Aorta (tissue), 5 donors: ENCODE measurements at regions not wholly inside any gene's neighbourhood (a gene's known extent, or its start where the extent isn't known, plus 50 kb on each side); places are given as distances from the start of the nearest gene placed in this dataset.
A peak's percentile ranks its signal among the peaks of the same experiment; 100 is the strongest.
"Not testable (repeated sequence)": the region's sequence is repeated elsewhere in the genome, so short reads cannot be mapped to it uniquely, and the experiment has no call there.

ENCODE experiments used
- ATAC-seq: fragments of 200-7000 bp; cut with Tn5 transposase; one replicate; pipeline ENCODE4 v1.9.1; 2022; ENCODE audit warnings: moderate library complexity; ENCODE audit not compliant: low FRiP score
- DNase-seq, 2 donors: peaks; one replicate each; pipeline ENCODE4 v3.0.0-alpha.2; 2020
- H3K27ac ChIP-seq, 2 donors: one replicate each; pipeline ENCODE4 v1.5.1; 2013; ENCODE audit warnings: low read length in 2 of 2, mild to moderate bottlenecking in 2 of 2, moderate library complexity in 2 of 2, control low read depth in 1 of 2, inconsistent platforms in 1 of 2, low read depth in 1 of 2
- H3K27me3 ChIP-seq, 2 donors: one replicate each; pipeline ENCODE4 v1.6.1; 2013; ENCODE audit warnings: control low read depth in 1 of 2, low read length in 1 of 2, mild to moderate bottlenecking in 1 of 2, moderate library complexity in 1 of 2; ENCODE audit not compliant: insufficient read depth in 2 of 2, control insufficient read depth in 1 of 2
- H3K36me3 ChIP-seq, 2 donors: one replicate each; pipeline ENCODE4 v1.6.1; 2013; ENCODE audit warnings: control low read depth in 1 of 2, low read length in 1 of 2, mild to moderate bottlenecking in 1 of 2; ENCODE audit not compliant: insufficient read depth in 2 of 2, control insufficient read depth in 1 of 2
- H3K4me1 ChIP-seq, 2 donors: one replicate each; pipeline ENCODE4 v1.6.1; 2013; ENCODE audit warnings: low read length in 2 of 2, control low read depth in 1 of 2, mild to moderate bottlenecking in 1 of 2, moderate library complexity in 1 of 2; ENCODE audit not compliant: insufficient read depth in 2 of 2, control insufficient read depth in 1 of 2
- H3K4me3 ChIP-seq, 2 donors: one replicate each; pipeline ENCODE4 v1.5.1; 2013; ENCODE audit warnings: low read length in 2 of 2, control low read depth in 1 of 2, mild to moderate bottlenecking in 1 of 2
- H3K9me3 ChIP-seq: one replicate; pipeline ENCODE4 v1.6.1; 2013; ENCODE audit warnings: mild to moderate bottlenecking, low read length; ENCODE audit not compliant: control insufficient read depth
- WGBS, 2 donors: extraction: QIAGEN DNeasy Blood & Tissue Kit; methylation state at CpG; one replicate each; pipeline ENCODE4 v1.1.7; 2013; 5-methylcytosine and 5-hydroxymethylcytosine counted together
- intact Hi-C, 2 donors: fragments of 100-400 bp; cut with DNase I; formaldehyde crosslinking; loops; one replicate each; pipeline versions ENCODE4 v1.14.2 to v1.15.0; 2022
- donor health status: healthy with polysubstance abuse.
- donor health status: Bipolar disorder and iron deficiency.
- donor health status: DM: no; HTN: no; CAD: no.
- donor health status: DM: no; HTN: no; CAD: no.
- donor health status: DM: yes; HTN: yes; CAD: no.

DNA sequence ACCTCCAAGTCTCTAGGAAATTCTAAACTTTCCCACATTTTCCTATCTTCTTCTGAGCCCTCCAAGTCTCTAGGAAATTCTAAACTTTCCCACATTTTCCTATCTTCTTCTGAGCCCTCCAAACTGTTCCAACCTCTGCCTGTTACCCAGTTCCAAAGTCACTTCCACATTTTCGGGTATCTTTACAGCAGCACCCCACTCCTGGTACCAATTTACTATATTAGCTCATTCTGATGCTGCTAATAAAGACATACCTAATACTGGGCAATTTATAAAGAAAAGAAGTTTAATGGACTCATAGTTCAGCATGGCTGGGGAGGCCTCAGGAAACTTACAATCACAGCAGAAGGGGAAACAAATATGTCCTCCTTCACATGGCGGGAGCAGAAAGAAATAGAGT lies 122.4 kb upstream of the PCGF5 start:
- H3K36me3 ChIP-seq, DNase-seq, H3K27me3 ChIP-seq, H3K4me1 ChIP-seq, intact Hi-C loops, H3K27ac ChIP-seq, H3K4me3 ChIP-seq, H3K9me3 ChIP-seq, ATAC-seq: not testable (repeated sequence)
- WGBS, 2 donors: 99 to 100% methylated on average over 2 of the region's 2 CpGs

DNA sequence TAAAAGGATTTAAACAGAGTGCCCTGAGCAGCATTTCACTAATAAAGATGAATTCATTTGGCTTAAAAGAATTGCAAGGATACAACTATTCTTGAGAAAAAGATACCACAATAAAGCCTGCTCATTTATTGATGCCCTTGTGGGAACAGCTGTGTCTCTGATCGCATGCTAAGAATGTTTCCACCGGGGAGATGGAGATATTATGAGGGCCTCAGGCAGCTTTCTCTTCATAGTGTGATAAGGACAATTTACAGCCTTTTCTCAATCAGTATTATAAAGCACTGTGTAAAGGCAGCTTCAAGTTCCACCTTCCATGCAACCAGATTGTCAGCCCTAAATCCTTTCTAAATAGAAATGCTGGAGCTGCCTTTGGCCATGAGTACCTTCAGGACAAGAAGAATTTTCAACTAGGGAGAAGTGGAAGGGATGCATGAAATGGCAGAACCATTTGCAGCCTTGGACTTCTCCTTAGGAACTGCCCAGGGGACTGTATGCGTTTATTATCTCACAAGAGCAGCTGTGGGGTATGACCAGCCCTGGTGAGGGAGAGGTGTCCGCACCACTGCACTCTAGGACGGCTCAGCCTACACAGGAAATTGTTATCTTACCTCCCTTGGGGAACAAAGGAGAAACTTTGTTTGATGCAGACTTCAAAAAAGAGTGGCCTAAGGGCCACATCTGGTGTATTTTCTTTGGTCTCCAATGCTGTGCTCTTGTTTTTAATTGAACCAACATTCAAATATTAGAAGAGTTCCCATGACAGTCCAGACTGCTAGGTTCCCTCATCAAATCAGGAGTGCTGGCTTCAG lies 116.9 kb upstream of the PCGF5 start:
- no peak overlapping the region for H3K4me3 ChIP-seq
- H3K4me1 ChIP-seq: peaks cover 0 to 6% of the 10 kb centered on the region in 2 donors
- intact Hi-C loops: no loop called here
- DNase-seq: no peak
- no peaks in the 10 kb centered on the region for H3K27me3 ChIP-seq
- H3K9me3 ChIP-seq: no peaks in the 10 kb centered on the region
- 68 to 73% methylated on average over 5 of the region's 5 CpGs for WGBS, 2 donors
- no peaks in the 10 kb centered on the region for H3K36me3 ChIP-seq
- no peak overlapping the region for H3K27ac ChIP-seq
- ATAC-seq: peak; percentile 29

DNA sequence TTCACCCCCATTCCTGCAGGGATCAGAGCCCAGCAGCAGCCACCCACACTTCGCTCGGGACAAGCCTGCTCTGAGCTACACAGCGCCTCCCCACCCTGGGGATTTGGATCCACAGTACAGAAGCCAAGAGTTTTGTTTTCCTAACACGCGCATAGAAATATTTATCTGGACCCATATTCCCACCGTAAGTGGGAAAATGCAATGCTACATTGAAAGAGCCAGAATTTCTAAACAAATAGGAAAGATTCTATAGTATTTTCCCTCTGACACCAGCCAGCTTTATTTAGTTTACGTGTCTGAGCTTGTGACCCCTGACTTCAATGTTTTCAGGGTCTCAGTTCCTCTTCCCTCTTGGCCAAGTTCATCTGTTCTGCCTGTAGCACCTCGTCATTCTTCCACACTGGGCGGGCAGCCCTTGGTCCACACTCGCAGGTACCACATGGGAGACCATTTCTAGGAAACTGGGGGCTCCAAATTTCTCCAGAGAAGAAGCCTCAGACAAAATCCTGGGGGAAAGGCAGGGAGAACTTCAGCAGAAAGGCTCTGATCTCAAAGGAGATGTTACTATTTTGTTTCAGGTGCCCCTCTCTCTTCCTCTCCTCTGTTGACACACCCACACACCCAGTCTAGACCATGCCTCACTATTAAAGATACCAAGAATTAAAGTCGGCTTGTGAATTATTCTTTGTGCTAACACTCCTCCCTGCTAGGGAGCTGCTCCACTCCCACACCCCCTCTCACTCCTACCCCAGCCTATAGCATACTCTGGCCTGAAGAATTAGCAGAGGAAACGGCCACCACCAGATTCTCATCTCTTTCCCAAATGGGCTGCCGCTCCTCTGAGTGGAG lies 116.0 kb upstream of the PCGF5 start:
- H3K27ac ChIP-seq: no peak overlapping the region
- no peaks in the 10 kb centered on the region for H3K9me3 ChIP-seq
- DNase-seq (no peak), ATAC-seq (peak; percentile 68)
- WGBS, 2 donors: 47 to 53% methylated on average over 13 of the region's 13 CpGs
- peaks cover 0 to 6% of the 10 kb centered on the region in 2 donors for H3K4me1 ChIP-seq
- intact Hi-C loops: no loop called here
- no peaks in the 10 kb centered on the region for H3K36me3 ChIP-seq
- no peaks in the 10 kb centered on the region for H3K27me3 ChIP-seq
- no peak overlapping the region for H3K4me3 ChIP-seq

DNA sequence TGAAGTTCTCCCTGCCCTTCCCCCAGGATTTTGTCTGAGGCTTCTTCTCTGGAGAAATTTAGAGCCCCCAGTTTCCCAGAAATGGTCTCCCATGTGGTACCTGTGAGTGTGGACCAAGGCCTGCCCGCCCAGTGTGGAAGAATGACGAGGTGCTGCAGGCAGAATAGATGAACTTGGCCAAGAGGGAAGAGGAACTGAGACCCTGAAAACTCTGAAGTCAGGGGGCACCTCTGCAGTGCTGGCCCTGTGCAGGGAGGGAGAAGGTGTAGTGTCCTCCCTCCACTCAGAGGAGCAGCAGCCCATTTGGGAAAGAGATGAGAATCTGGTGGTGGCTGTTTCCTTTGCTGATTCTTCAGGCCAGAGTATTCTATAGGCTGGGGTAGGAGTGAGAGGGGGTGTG lies 115.2 kb upstream of the PCGF5 start:
- H3K4me1 ChIP-seq: peaks cover 0 to 6% of the 10 kb centered on the region in 2 donors
- ATAC-seq (no peak), DNase-seq (no peak)
- no peaks in the 10 kb centered on the region for H3K9me3 ChIP-seq
- no peaks in the 10 kb centered on the region for H3K36me3 ChIP-seq
- no peak overlapping the region for H3K4me3 ChIP-seq
- H3K27me3 ChIP-seq: no peaks in the 10 kb centered on the region
- 95 to 97% methylated on average over 2 of the region's 2 CpGs for WGBS, 2 donors
- intact Hi-C loops: no loop called here
- H3K27ac ChIP-seq: no peak overlapping the region

DNA sequence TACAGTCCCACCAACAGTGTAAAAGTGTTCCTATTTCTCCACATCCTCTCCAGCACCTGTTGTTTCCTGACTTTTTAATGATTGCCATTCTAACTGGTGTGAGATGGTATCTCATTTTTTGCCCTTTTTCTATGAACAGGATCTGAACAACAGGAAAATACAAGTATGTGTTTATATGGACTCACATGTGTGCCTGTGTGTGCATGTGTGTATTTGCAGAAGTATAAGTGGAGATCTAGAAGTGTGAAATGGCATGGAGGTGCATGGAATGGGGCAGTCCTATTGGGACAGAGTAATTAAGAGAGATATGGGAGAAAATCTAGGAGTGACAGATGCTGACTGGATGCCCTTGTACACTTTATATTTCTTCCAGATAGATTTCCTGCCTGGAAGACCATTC lies 111.6 kb upstream of the PCGF5 start:
- intact Hi-C loops: no loop called here
- no peak for DNase-seq
- ATAC-seq: no peak
- Histone ChIP-seq H3K9me3 (no peaks in the 10 kb centered on the region), H3K4me1 (peaks cover 0 to 2% of the 10 kb centered on the region in 2 donors), H3K4me3 (no peak overlapping the region), H3K27me3 (no peaks in the 10 kb centered on the region), H3K27ac (no peak overlapping the region), H3K36me3 (no peaks in the 10 kb centered on the region)

DNA sequence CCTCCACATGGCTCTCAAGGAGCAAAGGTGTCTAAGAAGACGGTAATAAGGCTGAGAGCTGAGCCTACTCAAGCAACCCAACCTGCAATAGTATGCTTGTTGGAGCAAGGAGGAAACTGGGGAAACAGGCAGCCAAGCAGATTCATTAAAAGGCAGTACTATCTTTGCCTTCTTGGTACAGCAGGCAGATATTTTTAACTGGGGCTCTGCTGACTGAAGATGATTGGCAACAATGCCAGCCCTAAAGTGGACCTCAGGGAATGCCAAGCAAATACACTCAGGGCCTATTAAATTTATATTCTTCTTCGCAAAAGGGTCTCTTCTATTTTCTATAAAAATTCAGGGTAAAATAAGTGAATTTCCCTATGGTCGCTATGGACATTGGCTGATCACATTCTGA lies 109.4 kb upstream of the PCGF5 start:
- Histone ChIP-seq H3K36me3 (no peaks in the 10 kb centered on the region), H3K27me3 (no peaks in the 10 kb centered on the region), H3K4me1 (peaks cover 0 to 3% of the 10 kb centered on the region in 2 donors), H3K27ac (no peak overlapping the region), H3K4me3 (no peak overlapping the region), H3K9me3 (no peaks in the 10 kb centered on the region)
- DNase-seq: no peak
- WGBS, 2 donors: 72 to 81% methylated on average over 3 of the region's 3 CpGs
- ATAC-seq: no peak
- intact Hi-C loops: no loop called here

DNA sequence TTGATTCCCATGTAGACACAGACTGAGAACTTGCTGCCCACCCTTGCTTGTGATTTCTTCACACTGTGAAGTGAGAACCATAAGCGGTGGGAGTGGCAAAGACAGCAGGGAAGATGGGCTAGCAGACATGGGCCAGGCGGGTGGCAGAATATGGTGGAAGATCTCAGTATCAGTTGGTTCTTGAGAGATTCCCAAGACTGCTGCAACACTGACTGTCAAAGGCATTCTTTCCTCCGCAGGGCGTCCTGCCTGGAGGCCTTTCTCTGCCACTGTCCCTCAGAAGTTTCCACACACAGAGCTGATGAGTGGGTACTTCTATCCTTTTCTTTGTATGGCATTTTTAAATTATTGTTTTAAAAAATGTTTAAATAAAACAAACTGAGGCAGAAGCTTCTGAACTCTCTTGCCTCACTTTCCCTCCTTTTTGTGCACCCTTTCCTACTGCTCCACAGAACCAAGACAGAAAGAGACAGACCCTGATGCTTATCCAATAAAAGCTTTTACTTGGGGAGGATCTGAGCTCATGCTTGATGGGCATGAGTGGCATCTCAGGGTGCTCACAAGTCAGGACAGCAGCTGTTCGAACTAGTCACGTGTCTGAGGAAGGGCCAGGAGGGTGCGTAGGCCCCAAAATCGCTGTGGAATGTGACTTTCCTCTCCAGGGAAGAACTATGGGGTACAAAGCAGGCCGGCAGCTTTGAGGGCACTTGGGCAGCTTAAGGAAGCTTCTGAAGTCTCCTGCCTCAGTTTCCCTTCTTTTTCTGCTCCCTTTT lies 104.7 kb upstream of the PCGF5 start:
- no peak overlapping the region for H3K27ac ChIP-seq
- H3K36me3 ChIP-seq: no peaks in the 10 kb centered on the region
- intact Hi-C loops: no loop called here
- H3K4me1 ChIP-seq: peaks cover 0 to 6% of the 10 kb centered on the region in 2 donors
- H3K27me3 ChIP-seq: no peaks in the 10 kb centered on the region
- DNase-seq (no peak), ATAC-seq (no peak)
- 94 to 97% methylated on average over 9 of the region's 9 CpGs for WGBS, 2 donors
- no peaks in the 10 kb centered on the region for H3K9me3 ChIP-seq
- no peak overlapping the region for H3K4me3 ChIP-seq

DNA sequence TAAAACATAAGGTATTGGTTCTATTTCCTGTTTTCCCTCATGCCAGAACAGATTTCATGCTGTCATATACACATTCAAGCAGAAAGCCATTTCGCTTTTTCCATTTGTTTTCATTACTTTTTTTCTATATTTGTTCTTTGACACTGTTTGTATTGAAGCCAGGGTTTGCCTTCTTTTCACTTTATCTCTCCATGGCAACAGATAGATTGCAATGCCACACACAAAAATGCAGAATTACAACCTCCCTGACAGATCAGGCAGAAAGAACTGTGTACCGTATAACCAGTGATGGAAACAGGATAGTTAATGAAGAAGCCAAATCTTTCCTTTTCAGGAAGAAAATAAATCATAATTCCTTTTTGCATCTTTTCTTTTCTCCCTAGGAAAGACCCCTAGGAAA lies 103.0 kb upstream of the PCGF5 start:
- no peak for DNase-seq
- Histone ChIP-seq H3K36me3 (no peaks in the 10 kb centered on the region), H3K4me1 (peaks cover 0 to 4% of the 10 kb centered on the region in 2 donors), H3K9me3 (no peaks in the 10 kb centered on the region), H3K4me3 (no peak overlapping the region), H3K27ac (no peak overlapping the region), H3K27me3 (no peaks in the 10 kb centered on the region)
- 6 to 8% methylated on average over 2 of the region's 2 CpGs for WGBS, 2 donors
- ATAC-seq: no peak
- intact Hi-C loops: no loop called here
